Adrenal gland (tissue), 9 donors: ENCODE measurements at regions not wholly inside any gene's neighbourhood (a gene's known extent, or its start where the extent isn't known, plus 50 kb on each side); places are given as distances from the start of the nearest gene placed in this dataset.

Experiments used
- DNase-seq, 7 donors: peaks; one replicate each; pipeline ENCODE4 v3.0.0-alpha.2; 2019 to 2020
- H3K27ac ChIP-seq, 5 donors: fragments of 200-600 bp; sonication (generic) in 4 of 5; 1 replicate in 3 of 5; 2 replicates in 2 of 5; pipeline versions ENCODE4 v1.5.1 to v1.8.0; 2016 to 2020; ENCODE audit warnings: mild to moderate bottlenecking in 1 of 5
- H3K27me3 ChIP-seq: fragments of 200-600 bp; 2 replicates; pipeline ENCODE4 v1.8.0; 2021
- H3K36me3 ChIP-seq, 2 donors: fragments of 200-600 bp; replicated peaks in 1 of 2; 1 replicate in 1 of 2; 2 replicates in 1 of 2; pipeline versions ENCODE4 v1.5.1 to v1.8.0; 2018 to 2022
- H3K4me1 ChIP-seq, 2 donors: fragments of 200-600 bp; replicated peaks in 1 of 2; 1 replicate in 1 of 2; 2 replicates in 1 of 2; pipeline versions ENCODE4 v1.5.1 to v1.8.0; 2018 to 2021
- H3K4me3 ChIP-seq, 4 donors: fragments of 200-600 bp; sonication (generic) in 3 of 4; one replicate each; pipeline ENCODE4 v1.5.1; 2016 to 2018
- H3K9me3 ChIP-seq, 3 donors: fragments of 200-600 bp; sonication (generic) in 1 of 3; replicated peaks in 1 of 3; 1 replicate in 2 of 3; 2 replicates in 1 of 3; pipeline versions ENCODE4 v1.5.1 to v1.8.0; 2016 to 2021
- POLR2A ChIP-seq, 2 donors: fragments of 450-650 bp; IDR thresholded peaks; one replicate each; pipeline ENCODE4 v1.6.1; 2017; ENCODE audit warnings: antibody characterized with exemption in 2 of 2, mild to moderate bottlenecking in 2 of 2, moderate library complexity in 1 of 2
- WGBS, 4 donors: extraction: QIAGEN DNeasy Blood & Tissue Kit in 2 of 4; methylation state at CpG; one replicate each; pipeline versions ENCODE4 v1.1.5 to v1.1.7; 2013 to 2017; 5-methylcytosine and 5-hydroxymethylcytosine counted together
- intact Hi-C, 2 donors: fragments of 100-400 bp; cut with DNase I; formaldehyde crosslinking; loops; one replicate each; pipeline versions ENCODE4 v1.14.1 to v1.15.0; 2022 to 2023
- TF ChIP-seq, protein P1 (sequence below), 6 experiments: fragments of 450-650 bp in 4 of 6; fragments of 200-600 bp in 2 of 6; sonication (generic) in 1 of 6; IDR thresholded peaks; 1 replicate in 5 of 6; 2 replicates in 1 of 6; pipeline versions ENCODE4 v1.5.1 to v1.8.0; 2016 to 2021; ENCODE audit warnings: antibody characterized with exemption in 6 of 6, mild to moderate bottlenecking in 2 of 6, moderate library complexity in 1 of 6
- donor health status: healthy with polysubstance abuse.
- donor health status: Bipolar disorder and iron deficiency.
- donor health status: DM: yes; HTN: yes; CAD: no.
- donor health status: DM: no; HTN: no; CAD: no.
- donor health status: DM: no; HTN: no; CAD: no.

DNA sequence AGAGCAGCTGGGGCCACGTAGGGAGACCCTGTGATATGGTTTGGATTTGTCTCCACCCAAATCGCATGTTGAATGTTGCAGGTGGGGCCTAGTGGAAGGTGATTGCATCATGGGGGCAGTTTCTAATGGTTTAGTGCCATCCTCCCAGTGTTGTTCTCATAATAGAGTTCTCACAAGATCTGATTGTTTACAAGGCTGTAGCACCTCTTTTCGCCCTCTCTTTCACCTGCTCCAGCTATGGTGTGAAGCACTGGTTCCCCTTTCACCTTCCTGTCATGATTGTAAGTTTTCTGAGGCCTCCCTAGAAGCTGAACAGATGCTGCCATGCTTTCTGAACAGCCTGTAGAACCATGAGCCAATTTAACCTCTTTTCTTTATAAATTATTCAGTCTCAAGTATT, 198.9 kb upstream of the CBLB start:
- Histone ChIP-seq H3K27me3 (no peaks in the 10 kb centered on the region), H3K4me3 (no peak overlapping the region), H3K9me3 (peaks cover 0 to 8% (median 0%) of the 10 kb centered on the region in 3 donors), H3K36me3 (no peaks in the 10 kb centered on the region), H3K4me1 (peaks cover 13% of the 10 kb centered on the region in 2 donors), H3K27ac (no peak overlapping the region)
- no peak for TF ChIP-seq POLR2A (IDR thresholded peaks at IDR 0.05)
- TF ChIP-seq, protein P1, sequence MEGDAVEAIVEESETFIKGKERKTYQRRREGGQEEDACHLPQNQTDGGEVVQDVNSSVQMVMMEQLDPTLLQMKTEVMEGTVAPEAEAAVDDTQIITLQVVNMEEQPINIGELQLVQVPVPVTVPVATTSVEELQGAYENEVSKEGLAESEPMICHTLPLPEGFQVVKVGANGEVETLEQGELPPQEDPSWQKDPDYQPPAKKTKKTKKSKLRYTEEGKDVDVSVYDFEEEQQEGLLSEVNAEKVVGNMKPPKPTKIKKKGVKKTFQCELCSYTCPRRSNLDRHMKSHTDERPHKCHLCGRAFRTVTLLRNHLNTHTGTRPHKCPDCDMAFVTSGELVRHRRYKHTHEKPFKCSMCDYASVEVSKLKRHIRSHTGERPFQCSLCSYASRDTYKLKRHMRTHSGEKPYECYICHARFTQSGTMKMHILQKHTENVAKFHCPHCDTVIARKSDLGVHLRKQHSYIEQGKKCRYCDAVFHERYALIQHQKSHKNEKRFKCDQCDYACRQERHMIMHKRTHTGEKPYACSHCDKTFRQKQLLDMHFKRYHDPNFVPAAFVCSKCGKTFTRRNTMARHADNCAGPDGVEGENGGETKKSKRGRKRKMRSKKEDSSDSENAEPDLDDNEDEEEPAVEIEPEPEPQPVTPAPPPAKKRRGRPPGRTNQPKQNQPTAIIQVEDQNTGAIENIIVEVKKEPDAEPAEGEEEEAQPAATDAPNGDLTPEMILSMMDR (IDR thresholded peaks at IDR 0.05) = no peak
- no peak for DNase-seq
- intact Hi-C loops = no loop called here
- 79 to 94% (median 87%) methylated on average over 3 of the region's 3 CpGs for WGBS, 4 donors

DNA sequence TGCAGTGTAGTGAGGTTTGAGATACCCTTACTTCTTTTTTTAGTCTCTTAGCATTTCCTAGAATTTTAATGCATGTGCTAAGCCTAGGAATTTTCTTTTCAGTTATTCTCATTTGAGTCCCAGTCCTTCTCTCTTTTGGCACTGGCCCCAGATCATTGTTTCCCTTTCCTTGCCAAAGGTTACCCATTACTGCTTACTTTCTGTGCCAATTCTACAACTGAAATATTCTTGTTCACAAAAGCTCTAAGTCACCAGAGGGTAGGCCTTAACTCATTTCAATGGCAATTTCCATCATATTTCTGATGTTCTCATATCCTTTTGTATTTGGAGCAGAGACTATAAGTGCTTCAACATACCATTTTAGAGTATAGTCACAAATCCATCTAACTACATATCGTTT, 199.6 kb upstream of the CBLB start:
- H3K27me3 ChIP-seq = no peaks in the 10 kb centered on the region
- H3K4me1 ChIP-seq = peaks cover 13% of the 10 kb centered on the region in 2 donors
- no peaks in the 10 kb centered on the region for H3K36me3 ChIP-seq
- TF ChIP-seq POLR2A (IDR thresholded peaks at IDR 0.05) = no peak
- TF ChIP-seq, protein P1 (IDR thresholded peaks at IDR 0.05) = no peak
- H3K9me3 ChIP-seq = peaks cover 0 to 6% (median 0%) of the 10 kb centered on the region in 3 donors
- DNase-seq = peak; percentile 27 to 66 (median 47)
- 50 to 64% (median 60%) methylated on average over 1 of the region's 1 CpG for WGBS, 4 donors
- no peak overlapping the region for H3K4me3 ChIP-seq
- H3K27ac ChIP-seq = peak overlapping the region in 3 of 5 donors; percentile 14 to 53 (median 46)
- intact Hi-C loops = no loop called here

DNA sequence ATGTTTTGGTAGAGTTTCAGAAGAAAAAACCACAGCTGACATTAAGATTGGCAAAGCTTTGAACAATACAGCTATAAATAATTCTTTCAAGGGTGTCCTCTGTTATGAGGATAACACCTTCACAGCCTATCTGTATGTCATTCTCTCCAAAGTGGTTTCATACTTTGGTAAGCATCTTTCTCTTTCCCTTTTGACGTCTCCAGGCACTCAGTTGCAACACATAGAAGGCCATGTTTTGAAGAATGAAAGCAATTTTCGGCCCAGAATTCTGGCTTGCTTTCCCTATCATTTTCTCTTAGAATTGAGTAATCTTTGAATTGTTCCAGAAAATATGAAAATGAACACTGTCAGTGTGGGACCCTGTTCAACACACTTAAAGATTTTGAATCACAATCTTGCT, 200.0 kb upstream of the CBLB start:
- H3K27me3 ChIP-seq = no peaks in the 10 kb centered on the region
- H3K27ac ChIP-seq = peak overlapping the region in 3 of 5 donors; percentile 14 to 53 (median 46)
- H3K36me3 ChIP-seq = no peaks in the 10 kb centered on the region
- peaks cover 13% of the 10 kb centered on the region in 2 donors for H3K4me1 ChIP-seq
- TF ChIP-seq, protein P1 (IDR thresholded peaks at IDR 0.05) = no peak
- no peak for TF ChIP-seq POLR2A (IDR thresholded peaks at IDR 0.05)
- no peak overlapping the region for H3K4me3 ChIP-seq
- intact Hi-C loops = no loop called here
- H3K9me3 ChIP-seq = peaks cover 0 to 1% (median 0%) of the 10 kb centered on the region in 3 donors
- 32 to 39% (median 36%) methylated on average over 2 of the region's 2 CpGs for WGBS, 4 donors
- peak in 5 of 7 donors; percentile 10 to 53 (median 23) for DNase-seq

- Histone ChIP-seq H3K9me3 (no peaks in the 10 kb centered on the region), H3K4me3 (no peak overlapping the region), H3K36me3 (no peaks in the 10 kb centered on the region), H3K27ac (no peak overlapping the region), H3K27me3 (no peaks in the 10 kb centered on the region), H3K4me1 (peaks cover 13% of the 10 kb centered on the region in 2 donors)
- intact Hi-C loops = no loop called here
- TF ChIP-seq POLR2A (IDR thresholded peaks at IDR 0.05) = no peak
- TF ChIP-seq, protein P1 (IDR thresholded peaks at IDR 0.05) = no peak
- DNase-seq = no peak
- WGBS, 4 donors = 83 to 88% (median 86%) methylated on average over 3 of the region's 3 CpGs
Observed at GRCh38 chr3:106070187-106070586, 201.4 kb upstream of the CBLB start.
